ENCODE measurements at regions not wholly inside any gene's neighbourhood (a gene's known extent, or its start where the extent isn't known, plus 50 kb on each side); places are given as distances from the start of the nearest gene placed in this dataset.

DNA sequence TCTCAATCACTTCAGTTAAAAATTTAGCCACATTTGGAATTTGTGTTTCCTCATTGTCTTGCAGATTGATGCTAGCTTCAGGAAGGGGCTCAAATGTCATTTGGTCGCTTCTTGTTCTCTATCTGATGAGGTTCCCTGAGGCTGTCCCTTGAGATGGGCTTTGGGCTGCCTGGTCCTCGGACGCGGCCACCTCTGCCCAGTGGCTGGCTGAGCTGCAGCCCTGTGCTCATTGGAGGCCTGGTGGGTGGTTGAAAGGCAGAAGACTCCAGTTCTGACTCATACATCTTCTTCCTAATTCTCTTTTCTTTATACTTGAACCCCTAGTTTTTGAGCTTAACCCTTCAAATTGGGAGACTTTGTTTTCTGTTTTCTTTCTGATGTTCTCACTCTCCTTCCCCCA is 78.8 kb upstream of the NTRK2 start:
- TF ChIP-seq, protein P1, sequence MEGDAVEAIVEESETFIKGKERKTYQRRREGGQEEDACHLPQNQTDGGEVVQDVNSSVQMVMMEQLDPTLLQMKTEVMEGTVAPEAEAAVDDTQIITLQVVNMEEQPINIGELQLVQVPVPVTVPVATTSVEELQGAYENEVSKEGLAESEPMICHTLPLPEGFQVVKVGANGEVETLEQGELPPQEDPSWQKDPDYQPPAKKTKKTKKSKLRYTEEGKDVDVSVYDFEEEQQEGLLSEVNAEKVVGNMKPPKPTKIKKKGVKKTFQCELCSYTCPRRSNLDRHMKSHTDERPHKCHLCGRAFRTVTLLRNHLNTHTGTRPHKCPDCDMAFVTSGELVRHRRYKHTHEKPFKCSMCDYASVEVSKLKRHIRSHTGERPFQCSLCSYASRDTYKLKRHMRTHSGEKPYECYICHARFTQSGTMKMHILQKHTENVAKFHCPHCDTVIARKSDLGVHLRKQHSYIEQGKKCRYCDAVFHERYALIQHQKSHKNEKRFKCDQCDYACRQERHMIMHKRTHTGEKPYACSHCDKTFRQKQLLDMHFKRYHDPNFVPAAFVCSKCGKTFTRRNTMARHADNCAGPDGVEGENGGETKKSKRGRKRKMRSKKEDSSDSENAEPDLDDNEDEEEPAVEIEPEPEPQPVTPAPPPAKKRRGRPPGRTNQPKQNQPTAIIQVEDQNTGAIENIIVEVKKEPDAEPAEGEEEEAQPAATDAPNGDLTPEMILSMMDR (IDR thresholded peaks at IDR 0.05): no peak
- Histone ChIP-seq H3K9me3 (no peaks in the 10 kb centered on the region), H3K27ac (no peak overlapping the region), H3K4me3 (no peak overlapping the region), H3K36me3 (no peaks in the 10 kb centered on the region), H3K27me3 (peaks cover 0 to 11% (median 0%) of the 10 kb centered on the region in 7 donors), H3K4me1 (no peaks in the 10 kb centered on the region)
- DNase-seq (no peak), ATAC-seq (no peak)
- 85 to 90% methylated on average over 4 of the region's 4 CpGs for WGBS, 2 donors
- intact Hi-C loops (cut with DNase I): no loop called here

DNA sequence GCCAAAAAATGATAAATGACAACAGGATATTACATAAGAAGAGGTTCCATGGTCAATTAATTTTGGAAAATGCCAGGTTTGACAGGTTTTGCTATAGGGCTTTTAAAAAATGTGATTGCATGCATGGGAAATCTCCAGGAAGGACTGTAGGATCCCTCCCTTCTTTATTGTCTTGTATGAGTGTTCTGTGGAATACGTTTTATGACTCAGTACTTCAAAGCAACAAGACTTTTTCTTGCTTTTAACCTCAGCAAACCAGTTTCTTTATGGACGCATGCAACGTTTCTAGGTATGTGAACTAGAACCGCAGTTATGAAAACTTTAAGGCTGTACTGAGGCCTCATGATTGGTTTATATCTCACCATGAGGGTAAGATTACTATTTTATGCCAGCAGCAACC is 76.6 kb upstream of the NTRK2 start:
- 86 to 89% methylated on average over 4 of the region's 4 CpGs for WGBS, 2 donors
- Histone ChIP-seq H3K4me3 (no peak overlapping the region), H3K4me1 (no peaks in the 10 kb centered on the region), H3K9me3 (no peaks in the 10 kb centered on the region), H3K27me3 (peaks cover 0 to 11% (median 0%) of the 10 kb centered on the region in 7 donors), H3K27ac (no peak overlapping the region), H3K36me3 (no peaks in the 10 kb centered on the region)
- DNase-seq (no peak), ATAC-seq (no peak)
- intact Hi-C loops (cut with DNase I): no loop called here
- TF ChIP-seq, protein P1 (IDR thresholded peaks at IDR 0.05): no peak

DNA sequence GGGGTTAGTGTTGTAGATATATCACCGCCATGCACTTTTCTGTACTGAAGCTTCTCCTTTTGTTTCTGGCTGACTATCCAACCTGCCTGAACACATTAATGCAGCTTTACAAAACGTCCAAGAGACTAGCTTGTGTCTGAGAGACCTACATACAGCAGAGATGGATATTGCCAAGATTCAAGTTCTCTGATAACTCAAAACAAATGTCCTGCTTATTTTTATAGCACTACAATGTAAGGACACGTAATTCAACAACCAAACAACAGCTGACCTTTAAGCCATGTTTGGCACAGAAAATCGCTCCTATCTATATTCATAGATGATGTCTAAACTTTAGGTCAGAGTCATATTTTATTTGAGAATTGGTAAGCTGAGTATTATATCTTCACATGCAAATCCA is 76.2 kb upstream of the NTRK2 start:
- WGBS, 2 donors: 65 to 76% methylated on average over 4 of the region's 4 CpGs
- Histone ChIP-seq H3K4me1 (no peaks in the 10 kb centered on the region), H3K36me3 (no peaks in the 10 kb centered on the region), H3K4me3 (no peak overlapping the region), H3K27me3 (peaks cover 0 to 7% (median 0%) of the 10 kb centered on the region in 7 donors), H3K9me3 (no peaks in the 10 kb centered on the region), H3K27ac (no peak overlapping the region)
- TF ChIP-seq, protein P1 (IDR thresholded peaks at IDR 0.05): no peak
- ATAC-seq (no peak), DNase-seq (no peak)
- intact Hi-C loops (cut with DNase I): no loop called here

DNA sequence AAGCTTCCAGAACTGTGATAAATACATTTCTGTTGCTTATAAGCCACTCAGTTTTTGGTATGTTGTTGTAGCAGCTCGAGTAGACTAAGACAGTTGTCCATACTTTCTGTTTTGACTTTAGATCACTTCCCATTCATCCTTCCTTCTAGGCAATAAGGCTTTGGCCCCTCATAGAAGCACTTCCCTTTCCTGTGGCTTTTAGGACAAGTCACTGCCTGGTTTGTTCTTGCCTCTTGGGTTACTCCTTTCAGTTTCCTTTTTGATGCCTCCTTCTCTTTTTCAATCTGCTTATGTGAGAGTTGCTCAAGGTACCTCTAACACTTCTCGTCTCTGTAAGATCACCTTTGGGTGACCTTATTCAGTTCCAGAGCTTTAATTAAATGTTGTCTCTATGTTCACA is 72.4 kb upstream of the NTRK2 start:
- TF ChIP-seq, protein P1 (IDR thresholded peaks at IDR 0.05): no peak
- no peaks in the 10 kb centered on the region for H3K36me3 ChIP-seq
- ATAC-seq (no peak), DNase-seq (no peak)
- H3K4me3 ChIP-seq: no peak overlapping the region
- intact Hi-C loops (cut with DNase I): no loop called here
- 50 to 56% methylated on average over 2 of the region's 2 CpGs for WGBS, 2 donors
- no peaks in the 10 kb centered on the region for H3K4me1 ChIP-seq
- H3K9me3 ChIP-seq: no peaks in the 10 kb centered on the region
- no peak overlapping the region for H3K27ac ChIP-seq
- peaks cover 0 to 10% (median 0%) of the 10 kb centered on the region in 7 donors for H3K27me3 ChIP-seq
